Ovary (tissue), 3 donors: ENCODE measurements at regions not wholly inside any gene's neighbourhood (a gene's known extent, or its start where the extent isn't known, plus 50 kb on each side); places are given as distances from the start of the nearest gene placed in this dataset.

Source experiments
- CTCF ChIP-seq, 3 donors: fragments of 450-650 bp in 2 of 3; fragments of 200-600 bp in 1 of 3; IDR thresholded peaks; one replicate each; pipeline versions ENCODE4 v1.5.1 to v1.8.0; 2016 to 2022; ENCODE audit warnings: antibody characterized with exemption in 3 of 3, mild to moderate bottlenecking in 1 of 3
- EP300 ChIP-seq: sonication (generic); formaldehyde crosslinking; IDR thresholded peaks from one replicate; pipeline ENCODE4 v1.6.1; 2017; ENCODE audit warnings: antibody characterized with exemption
- donor health status: DM: no; HTN: no; CAD: no.

- TF ChIP-seq CTCF (IDR thresholded peaks at IDR 0.05) (no peak), EP300 (no peak)
Measured at GRCh38 chr6:40722091-40722490, 134.9 kb upstream of the LRFN2 start.
